HL-60 (cell line): ENCODE measurements at regions not wholly inside any gene's neighbourhood (a gene's known extent, or its start where the extent isn't known, plus 50 kb on each side); places are given as distances from the start of the nearest gene placed in this dataset.

Experiments
- CTCF ChIP-seq: IDR thresholded peaks from one replicate; pipeline ENCODE4 v1.5.1; 2011; ENCODE audit warnings: low read length, control low read depth, inconsistent platforms; ENCODE audit not compliant: insufficient read depth
- GABPA ChIP-seq: IDR thresholded peaks from 2 replicates; pipeline ENCODE4 v1.6.1; 2012; ENCODE audit warnings: low read depth
- REST ChIP-seq: IDR thresholded peaks from 2 replicates; pipeline ENCODE4 v1.6.1; 2012; ENCODE audit warnings: low read depth; ENCODE audit not compliant: insufficient replicate concordance

GRCh38 chr3:120503727-120504616, 53.2 kb upstream of the FSTL1 start:
- TF ChIP-seq CTCF (no peak), GABPA (no peak), REST (no peak)
